ENCODE measurements at regions not wholly inside any gene's neighbourhood (a gene's known extent, or its start where the extent isn't known, plus 50 kb on each side); places are given as distances from the start of the nearest gene placed in this dataset.
A peak's percentile ranks its signal among the peaks of the same experiment; 100 is the strongest.

GRCh38 chr7:115851291-115851690, 179.3 kb downstream of the TFEC start:
- no peak for TF ChIP-seq EZH2 (IDR thresholded peaks at IDR 0.05)
- TF ChIP-seq CTCF (IDR thresholded peaks at IDR 0.05), result peak; percentile 70
- TF ChIP-seq EZH2phosphoT487 (IDR thresholded peaks at IDR 0.05), result no peak
